ENCODE measurements at regions not wholly inside any gene's neighbourhood (a gene's known extent, or its start where the extent isn't known, plus 50 kb on each side); places are given as distances from the start of the nearest gene placed in this dataset.

GRCh38 chr4:116332508-116332907 lies 752.9 kb downstream of the TRAM1L1 start:
- DNase-seq (ENCODE audit: low spot score in 2 of 2): no peak
- Histone ChIP-seq H3K36me3 (no peaks in the 10 kb centered on the region), H3K4me1 (no peaks in the 10 kb centered on the region), H3K27ac (no peak overlapping the region), H3K9me3 (no peaks in the 10 kb centered on the region), H3K27me3 (no peaks in the 10 kb centered on the region), H3K4me3 (no peak overlapping the region)
- TF ChIP-seq POLR2AphosphoS5 (IDR thresholded peaks at IDR 0.05) (no peak), POLR2A (IDR thresholded peaks at IDR 0.05) (no peak), EP300 (IDR thresholded peaks at IDR 0.05) (no peak), CTCF (IDR thresholded peaks at IDR 0.05) (no peak)

GRCh38 chr4:116328261-116328860 lies 757.0 kb downstream of the TRAM1L1 start:
- TF ChIP-seq POLR2A (IDR thresholded peaks at IDR 0.05): no peak
- TF ChIP-seq CTCF (IDR thresholded peaks at IDR 0.05): no peak
- TF ChIP-seq EP300 (IDR thresholded peaks at IDR 0.05): no peak
- TF ChIP-seq POLR2AphosphoS5 (IDR thresholded peaks at IDR 0.05): no peak

GRCh38 chr4:116323606-116324005 lies 761.8 kb downstream of the TRAM1L1 start:
- no peak overlapping the region for H3K27ac ChIP-seq
- no peak for DNase-seq (ENCODE audit: low spot score in 2 of 2)
- 95% methylated on average over 4 of the region's 4 CpGs for WGBS
- no peaks in the 10 kb centered on the region for H3K4me1 ChIP-seq
- no peak overlapping the region for H3K4me3 ChIP-seq
- no peaks in the 10 kb centered on the region for H3K9me3 ChIP-seq
- TF ChIP-seq CTCF (IDR thresholded peaks at IDR 0.05): no peak
- no peak for TF ChIP-seq POLR2AphosphoS5 (IDR thresholded peaks at IDR 0.05)
- TF ChIP-seq POLR2A (IDR thresholded peaks at IDR 0.05): no peak
- TF ChIP-seq EP300 (IDR thresholded peaks at IDR 0.05): no peak
- no peaks in the 10 kb centered on the region for H3K36me3 ChIP-seq
- H3K27me3 ChIP-seq: no peaks in the 10 kb centered on the region

More at GRCh38 chr4:116328261-116328860, 757.0 kb downstream of the TRAM1L1 start:
- Histone ChIP-seq H3K27ac (no peak overlapping the region), H3K4me3 (no peak overlapping the region), H3K27me3 (no peaks in the 10 kb centered on the region), H3K4me1 (no peaks in the 10 kb centered on the region), H3K36me3 (no peaks in the 10 kb centered on the region), H3K9me3 (no peaks in the 10 kb centered on the region)
- WGBS: 55% methylated on average over 2 of the region's 2 CpGs
- no peak for DNase-seq (ENCODE audit: low spot score in 2 of 2)

- TF ChIP-seq CTCF (IDR thresholded peaks at IDR 0.05) (no peak), EP300 (IDR thresholded peaks at IDR 0.05) (no peak), POLR2AphosphoS5 (IDR thresholded peaks at IDR 0.05) (no peak), POLR2A (IDR thresholded peaks at IDR 0.05) (no peak)
- no peak overlapping the region for H3K27ac ChIP-seq
- WGBS: 82% methylated on average over 5 of the region's 5 CpGs
- H3K27me3 ChIP-seq: no peaks in the 10 kb centered on the region
- no peak overlapping the region for H3K4me3 ChIP-seq
- H3K9me3 ChIP-seq: no peaks in the 10 kb centered on the region
- H3K4me1 ChIP-seq: no peaks in the 10 kb centered on the region
- no peak for DNase-seq (ENCODE audit: low spot score in 2 of 2)
- H3K36me3 ChIP-seq: no peaks in the 10 kb centered on the region
Measured at GRCh38 chr4:116321471-116321870, 763.9 kb downstream of the TRAM1L1 start.

GRCh38 chr4:116320859-116321258 lies 764.5 kb downstream of the TRAM1L1 start:
- no peak overlapping the region for H3K27ac ChIP-seq
- H3K27me3 ChIP-seq: no peaks in the 10 kb centered on the region
- 97% methylated on average over 1 of the region's 1 CpG for WGBS
- no peak overlapping the region for H3K4me3 ChIP-seq
- H3K36me3 ChIP-seq: no peaks in the 10 kb centered on the region
- no peaks in the 10 kb centered on the region for H3K4me1 ChIP-seq
- no peaks in the 10 kb centered on the region for H3K9me3 ChIP-seq
- DNase-seq (ENCODE audit: low spot score in 2 of 2): no peak
- TF ChIP-seq CTCF (IDR thresholded peaks at IDR 0.05): no peak
- TF ChIP-seq POLR2A (IDR thresholded peaks at IDR 0.05): no peak
- TF ChIP-seq POLR2AphosphoS5 (IDR thresholded peaks at IDR 0.05): no peak
- no peak for TF ChIP-seq EP300 (IDR thresholded peaks at IDR 0.05)

Measured in suprapubic skin (tissue), 4 donors.